GM18909 (cell line): ENCODE measurements at regions not wholly inside any gene's neighbourhood (a gene's known extent, or its start where the extent isn't known, plus 50 kb on each side); places are given as distances from the start of the nearest gene placed in this dataset.
"Not testable (repeated sequence)": the region's sequence is repeated elsewhere in the genome, so short reads cannot be mapped to it uniquely, and the experiment has no call there.

Source experiments
- ATAC-seq: cut with Tn5 transposase; IDR thresholded peaks from one replicate; pipeline ENCODE4 v1.9.1; 2021; ENCODE audit warnings: mild to moderate bottlenecking; ENCODE audit not compliant: unreplicated experiment, poor library complexity

GRCh38 chr7:49639068-49639593 is 134.3 kb upstream of the VWC2 start:
- no peak for ATAC-seq

GRCh38 chr7:49639808-49640207 is 133.6 kb upstream of the VWC2 start:
- ATAC-seq: no peak

GRCh38 chr7:49643321-49643720 is 130.1 kb upstream of the VWC2 start:
- ATAC-seq: no peak

- no peak for ATAC-seq
Observed at GRCh38 chr7:49643736-49644135, 129.7 kb upstream of the VWC2 start.

- ATAC-seq: no peak
Observed at GRCh38 chr7:49644396-49645166, 128.9 kb upstream of the VWC2 start.

GRCh38 chr7:49645296-49645695 is 128.1 kb upstream of the VWC2 start:
- ATAC-seq: no peak

- no peak for ATAC-seq
Observed at GRCh38 chr7:49660170-49660783, 113.2 kb upstream of the VWC2 start.

- no peak for ATAC-seq
Observed at GRCh38 chr7:49660976-49661375, 112.5 kb upstream of the VWC2 start.

- ATAC-seq: not testable (repeated sequence)
Observed at GRCh38 chr7:49665963-49666362, 107.5 kb upstream of the VWC2 start.

- no peak for ATAC-seq
Observed at GRCh38 chr7:49666764-49667163, 106.7 kb upstream of the VWC2 start.

- no peak for ATAC-seq
Observed at GRCh38 chr7:49669285-49669684, 104.2 kb upstream of the VWC2 start.

- ATAC-seq: no peak
Observed at GRCh38 chr7:49669692-49670260, 103.7 kb upstream of the VWC2 start.

GRCh38 chr7:49670991-49671390 is 102.4 kb upstream of the VWC2 start:
- ATAC-seq: no peak

GRCh38 chr7:49692516-49692915 is 80.9 kb upstream of the VWC2 start:
- no peak for ATAC-seq

GRCh38 chr7:49695971-49696370 is 77.5 kb upstream of the VWC2 start:
- ATAC-seq: no peak

GRCh38 chr7:49700841-49701240 is 72.6 kb upstream of the VWC2 start:
- no peak for ATAC-seq

GRCh38 chr7:49702099-49702498 is 71.3 kb upstream of the VWC2 start:
- ATAC-seq: no peak

- ATAC-seq: no peak
Observed at GRCh38 chr7:49703337-49703736, 70.1 kb upstream of the VWC2 start.

- ATAC-seq: no peak
Observed at GRCh38 chr7:49703881-49704280, 69.6 kb upstream of the VWC2 start.

GRCh38 chr7:49706106-49706505 is 67.3 kb upstream of the VWC2 start:
- no peak for ATAC-seq

GRCh38 chr7:49707891-49708290 is 65.5 kb upstream of the VWC2 start:
- no peak for ATAC-seq
